ENCODE measurements at regions not wholly inside any gene's neighbourhood (a gene's known extent, or its start where the extent isn't known, plus 50 kb on each side); places are given as distances from the start of the nearest gene placed in this dataset.

DNA sequence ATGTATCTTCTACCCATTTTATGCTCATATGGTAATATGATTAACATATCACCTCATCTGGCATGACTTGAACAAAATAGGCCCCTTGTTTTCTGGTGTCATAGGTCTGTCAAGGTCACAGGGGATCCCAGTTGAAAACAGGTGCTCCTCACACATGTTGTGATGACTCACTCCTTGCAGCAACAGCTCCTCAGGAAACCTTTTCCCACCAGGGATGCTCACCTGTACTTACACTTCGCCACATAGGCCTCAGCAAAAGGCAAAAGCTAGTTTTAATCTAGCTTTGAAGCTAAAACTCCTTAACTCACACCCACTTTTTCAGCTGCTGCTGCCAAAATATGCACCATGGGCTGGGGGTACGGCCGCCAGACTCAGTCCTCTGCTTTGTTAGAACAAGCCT lies 110.0 kb upstream of the SOX21 start:
- Histone ChIP-seq H2BK20ac (ENCODE audit: low read depth, low read length, poor library complexity, severe bottlenecking) (no peak overlapping the region), H2AFZ (ENCODE audit: low read length) (no peak overlapping the region), H3K23ac (ENCODE audit: insufficient read length, low read depth, low read length) (no peak overlapping the region), H3K4me1 (ENCODE audit: insufficient read depth, low read length) (peaks cover 2% of the 10 kb centered on the region; the same call in 1 of the 2 replicates), H3K79me2 (ENCODE audit: insufficient read depth, low read length) (no peaks in the 10 kb centered on the region), H4K20me1 (ENCODE audit: control insufficient read depth, insufficient read depth, insufficient read length) (no peaks in the 10 kb centered on the region), H3K9me3 (ENCODE audit: control insufficient read depth, low read depth, low read length) (no peaks in the 10 kb centered on the region), H3T11ph (ENCODE audit: low read length) (no peak overlapping the region), H4K91ac (ENCODE audit: insufficient read length, low read depth, low read length) (no peak overlapping the region), H3K79me1 (ENCODE audit: insufficient read depth, low read depth, low read length, poor library complexity, severe bottlenecking) (no peaks in the 10 kb centered on the region), H3K4ac (ENCODE audit: low read depth, low read length) (no peak overlapping the region), H4K5ac (ENCODE audit: insufficient read length, low read depth, low read length) (no peak overlapping the region), H3K23me2 (ENCODE audit: insufficient read length, low read depth, low read length, poor library complexity, severe bottlenecking) (no peaks in the 10 kb centered on the region), H2BK12ac (ENCODE audit: insufficient read length, low read depth, low read length) (no peak overlapping the region), H2BK15ac (ENCODE audit: low read depth, low read length) (no peak overlapping the region), H4K8ac (replicated peaks; ENCODE audit: insufficient read length, low read depth, low read length) (no peak overlapping the region), H2BK120ac (ENCODE audit: low read depth, low read length, poor library complexity, severe bottlenecking) (peak overlapping the region; percentile 19), H3K18ac (ENCODE audit: insufficient read length, low read depth, low read length) (no peak overlapping the region), H3K14ac (ENCODE audit: insufficient read depth, low read length) (0 out of 2 replicates have a peak overlapping the region, but pooled peaks have one; percentile 15), H2AK5ac (ENCODE audit: insufficient read length, low read length) (no peak overlapping the region), H3K27ac (ENCODE audit: insufficient read length, low read depth, low read length) (no peak overlapping the region), H2BK5ac (ENCODE audit: insufficient read length, low read length) (no peak overlapping the region), H3K27me3 (ENCODE audit: insufficient read depth, low read length) (no peaks in the 10 kb centered on the region), H3K4me2 (ENCODE audit: insufficient read depth, insufficient read length, low read length) (no peak overlapping the region), H3K56ac (ENCODE audit: insufficient read length, low read depth, low read length) (no peak overlapping the region), H3K9ac (ENCODE audit: extremely low read depth, insufficient read length, low read length) (no peak overlapping the region)
- H3K36me3 Mint-ChIP-seq (ENCODE audit: insufficient read depth in 1 of 3, low read depth in 3 of 3) = peaks cover 0 to 4% (median 0%) of the 10 kb centered on the region in 3 experiments; a peak in 1 of 7 replicates
- H3K4me1 Mint-ChIP-seq = peaks cover 43 to 45% of the 10 kb centered on the region in 2 experiments
- H3K9me3 Mint-ChIP-seq = no peaks in the 10 kb centered on the region
- no peak overlapping the region for H3K4me3 Mint-ChIP-seq
- no CpG with 5 or more reads among the region's 3 CpGs for WGBS (ENCODE audit: extremely low coverage, insufficient read length, low lambda C conversion rate)
- TF ChIP-seq, protein P1, sequence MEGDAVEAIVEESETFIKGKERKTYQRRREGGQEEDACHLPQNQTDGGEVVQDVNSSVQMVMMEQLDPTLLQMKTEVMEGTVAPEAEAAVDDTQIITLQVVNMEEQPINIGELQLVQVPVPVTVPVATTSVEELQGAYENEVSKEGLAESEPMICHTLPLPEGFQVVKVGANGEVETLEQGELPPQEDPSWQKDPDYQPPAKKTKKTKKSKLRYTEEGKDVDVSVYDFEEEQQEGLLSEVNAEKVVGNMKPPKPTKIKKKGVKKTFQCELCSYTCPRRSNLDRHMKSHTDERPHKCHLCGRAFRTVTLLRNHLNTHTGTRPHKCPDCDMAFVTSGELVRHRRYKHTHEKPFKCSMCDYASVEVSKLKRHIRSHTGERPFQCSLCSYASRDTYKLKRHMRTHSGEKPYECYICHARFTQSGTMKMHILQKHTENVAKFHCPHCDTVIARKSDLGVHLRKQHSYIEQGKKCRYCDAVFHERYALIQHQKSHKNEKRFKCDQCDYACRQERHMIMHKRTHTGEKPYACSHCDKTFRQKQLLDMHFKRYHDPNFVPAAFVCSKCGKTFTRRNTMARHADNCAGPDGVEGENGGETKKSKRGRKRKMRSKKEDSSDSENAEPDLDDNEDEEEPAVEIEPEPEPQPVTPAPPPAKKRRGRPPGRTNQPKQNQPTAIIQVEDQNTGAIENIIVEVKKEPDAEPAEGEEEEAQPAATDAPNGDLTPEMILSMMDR (conservative IDR thresholded peaks at IDR 0.05) = no peak
- H3K27ac Mint-ChIP-seq = peak overlapping the region in 2 of 3 experiments; percentile 1 to 14; a peak in 1 of 7 replicates
- no peaks in the 10 kb centered on the region for H3K27me3 Mint-ChIP-seq (ENCODE audit: low read depth)
- peak; percentile 35 for DNase-seq

All from H9 (cell line).